Left kidney (tissue), 1 donor: ENCODE measurements at regions not wholly inside any gene's neighbourhood (a gene's known extent, or its start where the extent isn't known, plus 50 kb on each side); places are given as distances from the start of the nearest gene placed in this dataset.
"Not testable (repeated sequence)": the region's sequence is repeated elsewhere in the genome, so short reads cannot be mapped to it uniquely, and the experiment has no call there.

ENCODE experiments used
- DNase-seq: peaks from one replicate; pipeline ENCODE4 v3.0.0-alpha.2; 2013

DNA sequence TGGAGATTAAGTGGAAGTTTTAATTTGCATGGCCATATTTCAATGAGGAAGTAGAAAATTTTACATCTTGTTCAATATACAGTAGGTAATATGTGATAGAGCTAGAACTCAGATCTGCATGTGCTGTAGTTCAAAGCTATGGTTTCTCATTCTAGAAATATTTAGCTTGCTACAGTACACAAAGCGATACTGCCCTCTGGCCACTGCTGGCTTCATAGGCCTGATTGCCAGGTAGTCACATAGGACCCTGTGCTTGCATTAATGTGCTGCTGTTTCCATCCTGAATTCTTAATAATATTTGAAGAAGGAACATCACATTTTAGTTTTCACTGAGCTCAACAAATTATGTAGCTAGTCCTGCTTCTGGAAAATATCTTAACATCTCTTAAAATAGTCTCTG lies 87.0 kb downstream of the PLSCR2 start:
- DNase-seq: no peak

DNA sequence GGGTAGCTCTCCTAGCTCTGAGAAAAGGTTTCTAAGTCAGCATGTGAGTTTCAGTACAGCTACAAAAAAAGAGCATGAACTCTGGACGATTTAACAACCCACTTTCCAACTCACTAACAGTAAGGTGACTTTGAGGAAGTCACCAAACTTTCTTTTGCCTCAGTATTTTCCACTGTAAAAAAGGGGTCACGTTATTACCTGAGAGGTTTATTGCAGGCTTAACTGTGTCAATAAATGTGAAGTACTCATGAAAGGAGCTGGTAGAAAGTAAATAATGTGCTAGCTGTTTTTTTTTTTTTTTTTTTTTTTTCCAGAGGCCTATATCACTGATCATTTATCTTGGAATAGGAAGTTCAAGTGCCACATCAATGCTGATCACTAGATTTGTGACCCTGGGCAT lies 89.3 kb downstream of the PLSCR2 start:
- DNase-seq: no peak

DNA sequence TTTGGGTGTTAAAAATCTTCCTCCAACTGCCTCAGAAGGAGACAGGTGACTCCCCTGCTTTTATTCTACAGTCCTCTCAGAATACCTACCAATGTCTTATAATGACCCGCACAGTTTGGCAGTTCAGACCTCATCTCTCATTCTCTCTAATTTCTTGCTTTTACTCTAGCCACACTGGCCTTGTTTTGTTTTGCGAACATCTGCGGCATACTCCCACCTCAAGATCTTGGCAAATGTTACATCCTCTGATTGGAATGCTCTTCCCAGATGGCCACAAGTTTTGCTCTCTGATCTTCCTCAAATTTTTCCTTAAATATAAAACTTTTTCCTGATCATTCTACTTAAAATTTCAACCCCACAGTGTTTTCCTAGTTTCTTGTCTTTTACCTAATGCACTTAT lies 94.1 kb downstream of the PLSCR2 start:
- no peak for DNase-seq

DNA sequence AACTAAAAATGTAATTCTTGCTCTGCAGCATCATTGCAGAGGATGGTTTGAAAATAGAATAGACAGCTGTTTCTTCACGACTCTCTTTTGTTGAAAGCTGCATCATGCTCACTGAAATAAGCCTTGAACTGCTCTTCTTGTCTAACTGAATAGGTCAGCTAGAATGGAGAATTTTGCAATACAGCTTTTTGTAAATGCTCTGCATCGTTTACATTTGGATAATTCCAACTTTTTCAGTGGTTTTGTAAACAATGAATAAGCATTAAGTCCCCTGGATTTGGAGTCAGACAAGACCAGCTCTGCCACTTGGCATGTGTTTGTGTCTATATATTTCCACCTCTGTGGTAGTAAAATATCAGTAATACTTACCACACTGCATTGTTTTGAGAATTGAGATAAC lies 95.2 kb downstream of the PLSCR2 start:
- no peak for DNase-seq

DNA sequence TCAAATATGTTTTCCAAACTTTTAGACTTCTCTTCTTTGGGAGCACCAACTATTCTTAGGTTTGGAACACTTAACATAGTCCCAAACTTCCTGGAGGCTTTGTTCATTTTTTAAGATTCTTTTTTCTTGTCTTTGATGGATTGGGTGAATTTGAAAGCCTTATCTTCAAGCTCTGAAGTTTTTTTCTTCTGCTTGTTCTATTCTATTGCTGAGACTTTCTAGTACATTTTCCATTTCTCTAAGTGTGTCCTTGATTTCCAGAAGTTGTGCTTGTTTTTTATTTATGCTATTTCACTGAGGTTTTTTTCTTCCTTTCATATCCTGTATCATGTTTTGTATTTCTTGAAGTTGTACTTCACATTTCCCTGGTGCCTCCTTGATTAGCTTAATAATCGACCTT lies 97.5 kb downstream of the PLSCR2 start:
- no peak for DNase-seq

DNA sequence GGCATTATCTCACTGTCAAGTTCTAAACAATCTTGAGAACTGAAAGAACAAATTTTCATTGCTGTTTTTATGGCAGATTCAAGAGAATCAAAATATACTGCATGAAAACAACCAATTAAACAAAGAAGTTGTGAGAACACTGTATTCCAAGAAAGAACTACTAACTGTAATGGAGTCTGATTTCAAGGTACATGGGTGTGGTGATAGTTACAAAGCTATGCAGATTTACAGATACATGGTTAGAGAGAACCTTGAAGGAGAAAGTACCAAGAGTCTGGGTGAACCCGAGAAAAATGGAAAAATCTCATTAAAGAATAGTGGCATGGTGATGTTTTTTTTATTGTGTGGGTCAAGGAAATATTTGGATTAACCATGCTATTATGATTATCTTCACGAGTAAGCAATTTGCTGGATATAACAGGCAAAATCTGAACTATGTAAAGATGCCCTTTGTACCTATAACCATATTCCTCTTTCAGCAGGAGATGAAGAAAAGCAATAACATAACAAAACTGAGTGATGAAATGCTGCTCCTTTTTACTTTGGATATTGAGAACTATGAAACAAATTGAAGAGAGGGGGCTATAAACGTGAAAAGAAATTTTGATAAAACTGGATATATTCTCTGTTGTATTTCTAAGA lies 100.4 kb downstream of the PLSCR2 start:
- no peak for DNase-seq

DNA sequence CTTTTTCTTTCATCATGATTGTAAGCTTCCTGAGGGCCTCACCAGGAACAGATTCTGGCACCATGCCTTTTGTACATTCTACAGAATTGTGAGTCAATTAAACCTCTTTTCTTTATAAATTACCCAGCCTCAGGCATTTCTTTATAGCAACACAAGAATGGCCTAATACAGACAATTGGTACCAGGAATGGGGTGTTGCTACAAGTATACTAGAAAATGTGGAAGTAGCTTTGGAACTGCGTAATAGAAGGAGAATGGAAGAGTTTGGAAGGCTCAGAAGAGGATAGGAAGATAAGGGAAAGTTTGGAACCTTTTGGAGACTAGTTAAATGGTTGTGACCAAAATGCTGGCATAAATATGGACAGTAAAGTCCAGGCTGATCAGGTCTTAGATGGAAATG lies 108.9 kb upstream of the PLSCR4 start:
- DNase-seq: no peak

DNA sequence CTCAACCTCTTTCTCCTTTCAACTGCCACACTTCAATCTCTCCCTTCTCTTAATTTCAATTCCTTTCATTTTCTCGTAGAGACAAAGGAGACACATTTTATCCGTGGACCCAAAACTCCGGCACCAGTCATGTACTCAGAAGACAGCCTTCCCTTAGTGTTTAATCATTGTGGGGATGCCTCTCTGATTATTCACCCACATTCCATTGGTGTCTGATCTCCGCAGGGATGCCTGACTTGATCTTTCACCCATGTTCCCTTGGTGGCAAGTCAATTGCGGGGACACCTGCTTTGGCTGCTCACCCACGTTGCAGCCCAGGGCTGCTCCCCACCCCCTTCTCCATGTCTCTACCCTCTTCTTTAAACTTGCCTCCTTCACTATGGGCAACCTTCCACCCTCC lies 103.5 kb upstream of the PLSCR4 start:
- DNase-seq: not testable (repeated sequence)

DNA sequence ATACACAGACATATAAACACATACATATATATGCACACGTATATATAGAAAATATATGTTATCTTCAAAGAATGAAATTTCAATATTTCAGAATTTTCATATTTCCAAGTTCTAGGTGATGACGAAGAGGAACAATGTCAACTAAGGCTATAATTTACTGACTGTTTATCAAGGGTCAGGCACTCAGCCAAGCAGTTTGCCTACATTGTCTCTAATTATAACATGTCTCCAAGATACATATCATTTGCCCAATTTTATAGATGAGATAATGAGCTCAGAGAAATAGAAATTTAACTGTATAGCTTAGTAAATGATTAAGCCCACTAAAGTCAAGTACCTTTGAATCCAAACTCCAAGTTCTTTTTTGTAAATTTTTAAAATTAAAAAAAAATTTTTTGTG lies 99.9 kb upstream of the PLSCR4 start:
- DNase-seq: no peak

DNA sequence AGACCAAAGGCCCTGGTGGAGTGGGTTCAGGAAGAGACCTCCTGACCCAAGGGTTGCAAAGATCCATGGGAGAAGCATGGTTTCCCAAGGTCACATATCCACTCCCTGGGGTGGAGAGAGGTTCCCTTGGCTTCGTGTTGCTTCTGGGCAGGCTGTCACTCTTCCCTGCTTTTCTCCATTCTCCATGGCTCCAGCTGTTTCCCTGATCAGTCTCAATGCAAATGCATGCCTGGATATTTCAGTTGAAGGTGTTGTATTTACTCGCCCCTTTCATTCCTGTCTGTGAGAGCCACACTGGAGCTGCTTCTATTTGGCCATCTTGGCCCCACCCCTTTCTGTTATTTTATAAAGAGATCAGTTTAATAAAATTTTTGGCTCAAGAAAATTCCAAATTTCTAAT lies 95.0 kb upstream of the PLSCR4 start:
- no peak for DNase-seq

DNA sequence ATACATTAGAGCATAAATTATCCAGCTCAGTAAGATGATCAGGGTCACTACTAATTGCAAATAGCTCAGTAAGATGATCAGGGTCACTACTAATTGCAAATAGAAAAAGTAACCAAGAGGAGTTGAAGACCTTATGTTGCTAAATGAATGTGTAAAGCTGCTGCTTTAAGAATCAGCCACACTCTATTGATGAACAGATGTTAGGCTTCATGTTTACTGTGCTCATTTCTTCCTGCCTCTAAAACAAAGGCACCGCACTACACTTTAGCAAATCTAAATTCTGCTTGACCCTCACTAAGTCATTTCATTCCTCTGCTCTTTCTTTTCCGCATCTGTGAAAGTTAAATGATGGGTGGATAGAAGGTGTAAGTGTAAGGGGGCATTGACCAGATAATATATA lies 92.6 kb upstream of the PLSCR4 start:
- peak; percentile 38 for DNase-seq

DNA sequence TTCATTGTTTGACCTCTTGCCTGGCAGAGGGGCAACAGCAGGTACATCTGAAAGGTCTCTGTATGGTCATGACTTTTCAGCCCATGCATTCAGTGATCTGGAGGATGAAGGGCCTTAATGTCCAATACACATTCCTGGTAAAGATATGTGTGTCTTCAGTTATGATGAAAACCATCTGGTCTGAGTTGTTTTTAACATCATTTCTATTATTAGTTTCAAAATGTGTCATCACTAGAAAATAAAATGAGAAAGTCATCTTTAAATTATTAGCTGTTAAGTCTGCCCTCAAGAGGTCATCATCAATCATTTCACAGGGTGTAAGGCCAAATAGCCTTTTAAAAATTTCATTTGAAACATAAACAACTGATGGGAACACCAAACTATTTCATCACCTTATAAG lies 92.1 kb upstream of the PLSCR4 start:
- peak; percentile 25 for DNase-seq

DNA sequence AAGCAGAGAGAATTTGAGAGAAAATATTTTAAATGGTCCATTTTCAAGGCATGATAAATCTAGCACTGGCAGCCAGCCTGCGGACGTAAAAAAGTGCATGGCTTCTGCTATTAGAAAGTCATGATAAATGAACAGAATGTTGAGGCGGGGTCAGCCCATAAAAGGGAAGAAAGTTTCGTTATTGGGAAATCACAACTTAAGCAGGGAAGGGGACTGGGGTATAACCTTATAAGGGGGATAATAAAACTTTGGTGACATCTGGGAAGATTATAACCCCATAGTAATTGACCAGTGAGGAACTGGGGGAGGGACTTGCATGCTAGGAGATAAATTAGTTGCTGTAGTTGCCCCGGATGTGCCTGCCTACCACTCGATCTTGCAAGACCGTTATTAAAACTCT lies 88.4 kb upstream of the PLSCR4 start:
- DNase-seq: peak; percentile 24

DNA sequence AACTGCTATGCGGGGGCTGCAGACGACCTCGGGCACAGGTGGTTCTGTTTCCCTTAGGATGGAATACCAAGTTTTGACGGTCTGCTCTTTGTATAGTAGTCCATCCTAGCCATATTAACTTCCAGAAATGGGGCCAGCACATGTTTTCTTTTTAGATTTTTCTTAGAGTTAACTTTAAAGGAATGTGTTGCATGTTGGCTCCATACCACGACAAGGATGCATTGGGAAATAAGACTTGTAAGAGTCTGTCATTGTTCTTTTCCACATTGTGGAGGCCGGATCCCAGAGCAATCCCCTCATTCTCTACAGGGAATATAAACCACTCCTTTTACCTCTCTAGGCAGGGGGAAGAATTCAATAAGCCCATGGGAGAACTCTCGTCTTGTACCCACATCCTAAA lies 87.1 kb upstream of the PLSCR4 start:
- DNase-seq: no peak

DNA sequence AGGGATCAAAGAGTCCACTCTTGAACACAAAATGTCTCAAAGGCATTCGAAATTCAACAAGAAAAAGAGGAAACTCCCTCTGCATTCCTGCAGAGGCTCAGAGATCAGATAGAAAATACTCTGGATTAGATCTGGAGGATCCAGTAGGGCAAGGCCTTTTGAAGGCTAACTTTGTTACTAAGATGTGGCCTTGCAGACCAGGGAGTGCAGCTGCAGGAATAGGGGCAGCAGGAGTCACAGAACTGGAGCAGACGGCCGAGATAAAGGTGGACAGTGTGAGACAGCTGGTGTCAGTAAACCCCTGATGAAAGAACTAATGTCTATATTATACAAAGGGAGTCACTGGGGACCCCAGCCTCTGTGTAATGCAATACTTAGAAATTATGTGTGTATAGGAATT lies 84.5 kb upstream of the PLSCR4 start:
- DNase-seq: no peak

DNA sequence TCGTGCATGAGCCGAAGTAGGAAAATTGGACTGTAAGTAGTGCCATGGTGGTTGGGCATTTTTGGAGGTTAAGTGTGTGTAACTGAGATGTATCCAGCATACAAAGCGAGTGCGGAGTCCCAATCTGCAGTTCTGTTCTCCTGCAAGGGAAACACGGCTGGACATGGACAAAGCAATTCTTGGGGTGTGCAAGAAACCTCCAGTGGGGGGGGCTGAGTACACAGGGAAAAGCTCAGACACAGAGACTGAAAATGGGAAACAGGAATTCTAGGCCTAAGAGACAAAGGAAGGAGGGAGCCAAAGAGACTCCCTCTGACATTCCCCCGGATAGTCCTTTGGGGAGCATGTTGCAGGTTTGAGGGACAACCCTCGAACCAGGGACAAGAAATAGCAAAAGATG lies 83.2 kb upstream of the PLSCR4 start:
- DNase-seq: no peak

DNA sequence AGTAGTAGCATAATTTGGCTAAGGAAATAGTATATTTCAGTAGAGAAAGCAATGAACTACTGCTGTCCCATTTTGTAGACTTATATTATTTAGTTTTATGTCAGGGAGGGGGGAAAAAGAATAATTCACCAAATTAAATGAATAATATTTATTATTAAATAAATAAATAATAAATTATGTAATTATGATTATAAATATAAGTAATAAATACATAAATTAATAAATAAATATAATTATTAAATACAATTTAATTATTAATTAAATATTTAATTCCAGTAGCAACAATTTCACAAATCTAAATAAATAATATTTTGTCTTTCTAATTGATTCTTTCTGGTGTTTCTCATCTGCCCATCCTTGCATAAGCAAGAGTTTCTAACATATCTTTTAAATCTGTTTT lies 81.1 kb upstream of the PLSCR4 start:
- no peak for DNase-seq

DNA sequence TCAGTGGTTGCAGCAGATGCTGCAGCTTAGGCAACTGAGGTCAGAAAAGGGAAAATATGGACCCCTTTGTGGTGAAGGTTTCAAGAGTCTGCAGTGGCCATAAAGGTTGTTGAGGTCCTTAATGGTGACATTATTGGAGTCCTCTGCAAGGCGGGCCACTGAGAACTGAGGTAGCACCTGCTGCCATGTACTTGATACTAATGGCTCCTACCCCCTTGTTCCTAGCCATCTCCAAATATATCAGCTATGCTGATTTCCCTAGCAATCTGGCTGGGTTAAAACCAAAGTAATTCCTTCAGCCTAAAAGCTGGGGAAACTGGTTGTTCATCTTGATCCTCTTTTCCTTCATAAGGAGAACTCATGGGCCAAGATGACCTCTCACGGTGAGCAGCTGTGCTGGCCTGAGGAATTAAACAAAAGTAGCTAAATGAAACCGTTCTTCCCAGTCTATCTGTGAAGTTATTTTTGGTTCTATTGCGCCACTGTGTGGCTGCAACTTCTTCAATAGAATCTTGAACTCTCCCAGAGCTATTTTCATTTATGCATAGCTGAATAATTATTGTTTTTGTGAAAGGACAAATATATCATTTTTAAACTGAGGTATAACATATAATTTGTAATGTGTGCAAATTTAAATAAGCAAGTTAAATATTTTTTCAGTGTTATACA lies 76.1 kb upstream of the PLSCR4 start:
- peak; percentile 56 for DNase-seq

DNA sequence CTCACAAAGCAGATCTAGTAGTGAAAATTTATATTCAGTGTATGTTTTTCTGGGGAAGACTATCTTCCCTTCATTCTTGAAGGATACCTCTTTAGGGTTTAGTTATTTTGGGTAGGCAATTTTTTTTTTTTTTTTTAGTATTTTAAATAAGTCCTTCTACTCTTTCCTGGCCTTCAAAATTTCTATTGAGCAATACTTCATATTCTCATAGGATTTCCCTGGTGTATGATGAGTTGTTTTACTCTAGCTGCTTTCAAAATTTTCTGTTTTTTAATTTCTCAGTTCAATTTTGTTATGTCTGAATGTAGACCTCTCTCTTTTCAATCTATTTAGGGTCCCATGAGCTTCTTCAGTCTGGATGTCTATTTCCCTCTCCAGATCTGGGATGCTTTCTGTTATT lies 74.3 kb upstream of the PLSCR4 start:
- no peak for DNase-seq

DNA sequence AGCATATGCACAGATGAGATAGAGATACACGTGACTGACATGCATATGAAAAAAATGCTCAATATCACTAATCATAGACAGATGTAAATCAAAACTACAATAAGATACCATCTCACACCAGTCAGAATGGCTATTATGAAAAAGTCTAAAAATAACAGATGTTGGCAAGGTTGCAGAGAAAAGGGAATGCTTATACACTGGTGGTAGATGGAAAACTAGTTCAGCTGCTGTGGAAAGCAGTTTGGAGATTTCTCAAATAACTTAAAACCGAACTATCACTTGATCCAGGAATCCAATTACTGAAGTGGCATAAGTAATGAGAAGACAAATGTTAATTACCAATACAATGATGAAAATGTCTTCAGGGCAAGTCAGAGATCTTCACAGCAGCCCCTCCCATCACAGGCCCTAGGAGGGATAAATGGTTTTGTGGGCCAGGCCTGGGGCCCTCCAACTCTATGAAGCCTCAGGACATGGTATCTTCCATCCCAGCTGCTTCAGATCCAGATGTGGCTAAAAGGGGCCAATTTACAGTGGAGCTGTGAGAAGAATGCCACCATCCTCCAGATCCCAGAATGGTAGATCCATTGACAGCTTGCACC lies 71.4 kb upstream of the PLSCR4 start:
- no peak for DNase-seq

DNA sequence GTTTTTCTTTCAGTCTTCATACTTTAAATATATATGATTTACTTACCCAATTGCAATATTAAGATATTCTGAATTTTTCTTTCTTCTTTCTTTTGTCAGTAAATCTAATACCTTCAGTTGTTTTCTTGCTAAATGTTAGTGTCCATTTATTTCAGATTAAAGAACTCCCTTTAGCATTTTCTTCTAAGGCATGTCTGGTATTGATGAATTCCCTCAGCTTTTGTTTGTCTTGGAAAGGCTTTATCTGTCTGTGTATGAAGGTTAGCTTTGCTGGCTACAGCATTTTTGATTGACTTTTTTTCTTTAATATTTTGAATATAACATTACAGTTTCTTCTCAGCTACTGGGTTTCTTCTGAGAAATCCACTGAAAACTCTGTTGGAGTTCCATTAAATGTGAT lies 64.0 kb upstream of the PLSCR4 start:
- DNase-seq: no peak

DNA sequence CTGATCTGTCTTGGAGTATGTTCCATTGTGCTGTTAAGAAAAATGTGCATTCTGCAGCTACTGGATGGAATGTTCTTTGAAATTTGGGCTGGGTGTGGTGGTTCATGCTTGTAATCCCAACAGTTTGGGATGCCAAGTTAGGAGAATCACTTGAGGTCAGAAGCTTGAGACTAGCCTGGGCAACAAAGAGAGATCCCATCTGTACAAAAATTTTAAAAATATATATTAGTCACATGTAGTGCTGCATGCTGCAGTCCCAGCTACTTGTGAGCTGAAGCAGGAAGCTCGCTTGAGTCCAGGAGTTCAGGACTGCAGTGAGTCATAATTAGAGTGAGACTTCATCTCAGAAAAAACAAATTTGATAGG lies 62.8 kb upstream of the PLSCR4 start:
- no peak for DNase-seq

DNA sequence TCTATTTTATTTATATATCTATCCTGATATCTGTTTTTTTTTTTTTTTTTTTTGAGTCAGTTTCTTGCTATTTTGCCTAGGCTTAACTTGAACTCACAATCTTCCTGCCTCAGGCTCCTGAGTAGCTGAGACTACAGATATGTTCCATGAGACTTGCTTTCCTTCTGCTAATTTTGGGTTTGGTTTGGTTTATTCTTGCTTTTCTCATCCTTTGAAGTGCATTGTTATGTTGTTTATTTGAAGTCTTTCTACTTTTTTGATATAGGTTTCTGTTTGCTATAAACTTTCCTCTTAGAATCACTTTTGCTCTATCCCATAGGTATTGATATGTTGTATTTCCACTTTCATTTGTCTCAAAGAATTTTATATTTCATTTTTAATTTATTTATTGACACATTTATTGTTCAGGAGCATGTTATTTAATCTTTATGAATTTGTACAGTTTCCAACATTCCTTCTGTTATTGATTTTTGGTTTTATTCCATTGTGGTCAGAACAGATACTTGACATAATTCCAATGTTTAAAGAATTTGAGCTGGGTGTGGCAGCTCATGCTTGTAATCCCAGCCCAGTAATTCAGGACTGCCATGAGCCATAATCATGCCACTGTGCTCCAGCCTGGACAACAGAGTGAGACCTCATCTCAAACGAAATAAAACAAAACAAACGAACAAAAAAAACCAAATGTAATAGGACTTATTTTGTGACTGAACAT lies 62.3 kb upstream of the PLSCR4 start:
- no peak for DNase-seq

DNA sequence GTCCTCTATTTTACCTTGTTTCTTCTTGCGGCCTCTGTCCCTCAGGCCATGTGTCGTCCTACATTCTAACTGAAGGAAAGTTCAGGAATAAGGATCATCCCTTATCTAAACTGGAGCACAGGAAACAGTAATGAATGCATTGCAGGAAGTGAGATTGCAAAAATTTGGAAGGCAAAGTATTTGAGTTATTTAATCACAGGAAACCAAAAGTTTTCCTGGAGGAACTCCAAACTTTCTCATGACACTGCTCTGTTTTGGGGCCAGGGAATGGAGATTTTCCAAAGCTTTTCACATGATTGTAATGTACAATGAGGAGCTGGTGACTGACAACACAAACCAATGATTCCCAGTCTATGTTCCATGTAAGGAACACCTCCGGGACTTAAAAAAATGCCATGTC lies 57.8 kb upstream of the PLSCR4 start:
- DNase-seq: peak; percentile 29
